GM21529 (cell line): ENCODE measurements at regions not wholly inside any gene's neighbourhood (a gene's known extent, or its start where the extent isn't known, plus 50 kb on each side); places are given as distances from the start of the nearest gene placed in this dataset.
"Not testable (repeated sequence)": the region's sequence is repeated elsewhere in the genome, so short reads cannot be mapped to it uniquely, and the experiment has no call there.

ENCODE experiments used
- ATAC-seq: cut with Tn5 transposase; IDR thresholded peaks from one replicate; pipeline ENCODE4 v1.9.1; 2021; ENCODE audit not compliant: unreplicated experiment

- ATAC-seq, result no peak
Measured at GRCh38 chr13:90454002-90454636, 893.4 kb upstream of the MIR17HG start.

GRCh38 chr13:90455067-90455466 is 892.4 kb upstream of the MIR17HG start:
- ATAC-seq, result no peak

- no peak for ATAC-seq
Measured at GRCh38 chr13:90455823-90456222, 891.7 kb upstream of the MIR17HG start.

GRCh38 chr13:90461398-90461797 is 886.1 kb upstream of the MIR17HG start:
- ATAC-seq, result no peak

GRCh38 chr13:90477216-90477615 is 870.3 kb upstream of the MIR17HG start:
- ATAC-seq, result no peak

- ATAC-seq, result no peak
Measured at GRCh38 chr13:90483906-90484305, 863.6 kb upstream of the MIR17HG start.

GRCh38 chr13:90485436-90485835 is 862.1 kb upstream of the MIR17HG start:
- ATAC-seq, result no peak

- ATAC-seq, result no peak
Measured at GRCh38 chr13:90492872-90493271, 854.6 kb upstream of the MIR17HG start.

GRCh38 chr13:90493667-90494066 is 853.8 kb upstream of the MIR17HG start:
- no peak for ATAC-seq

GRCh38 chr13:90494849-90495248 is 852.6 kb upstream of the MIR17HG start:
- not testable (repeated sequence) for ATAC-seq

- ATAC-seq, result no peak
Measured at GRCh38 chr13:90498096-90498495, 849.4 kb upstream of the MIR17HG start.

- no peak for ATAC-seq
Measured at GRCh38 chr13:90498816-90499215, 848.7 kb upstream of the MIR17HG start.

- ATAC-seq, result no peak
Measured at GRCh38 chr13:90500569-90500968, 846.9 kb upstream of the MIR17HG start.

- no peak for ATAC-seq
Measured at GRCh38 chr13:90502153-90502552, 845.3 kb upstream of the MIR17HG start.

GRCh38 chr13:90502762-90503161 is 844.7 kb upstream of the MIR17HG start:
- no peak for ATAC-seq

- no peak for ATAC-seq
Measured at GRCh38 chr13:90510319-90510718, 837.2 kb upstream of the MIR17HG start.

- ATAC-seq, result no peak
Measured at GRCh38 chr13:90511903-90512302, 835.6 kb upstream of the MIR17HG start.

GRCh38 chr13:90514712-90515111 is 832.8 kb upstream of the MIR17HG start:
- ATAC-seq, result not testable (repeated sequence)

GRCh38 chr13:90518417-90518816 is 829.1 kb upstream of the MIR17HG start:
- no peak for ATAC-seq

GRCh38 chr13:90519157-90519556 is 828.3 kb upstream of the MIR17HG start:
- no peak for ATAC-seq

GRCh38 chr13:90526711-90527110 is 820.8 kb upstream of the MIR17HG start:
- no peak for ATAC-seq

GRCh38 chr13:90531744-90532143 is 815.7 kb upstream of the MIR17HG start:
- ATAC-seq, result no peak

GRCh38 chr13:90532861-90533492 is 814.5 kb upstream of the MIR17HG start:
- ATAC-seq, result no peak
